HG03135 (cell line): ENCODE measurements at regions not wholly inside any gene's neighbourhood (a gene's known extent, or its start where the extent isn't known, plus 50 kb on each side); places are given as distances from the start of the nearest gene placed in this dataset.

Experiments
- ATAC-seq: cut with Tn5 transposase; IDR thresholded peaks from one replicate; pipeline ENCODE4 v1.9.1; 2021; ENCODE audit warnings: mild to moderate bottlenecking, moderate library complexity; ENCODE audit not compliant: unreplicated experiment

DNA sequence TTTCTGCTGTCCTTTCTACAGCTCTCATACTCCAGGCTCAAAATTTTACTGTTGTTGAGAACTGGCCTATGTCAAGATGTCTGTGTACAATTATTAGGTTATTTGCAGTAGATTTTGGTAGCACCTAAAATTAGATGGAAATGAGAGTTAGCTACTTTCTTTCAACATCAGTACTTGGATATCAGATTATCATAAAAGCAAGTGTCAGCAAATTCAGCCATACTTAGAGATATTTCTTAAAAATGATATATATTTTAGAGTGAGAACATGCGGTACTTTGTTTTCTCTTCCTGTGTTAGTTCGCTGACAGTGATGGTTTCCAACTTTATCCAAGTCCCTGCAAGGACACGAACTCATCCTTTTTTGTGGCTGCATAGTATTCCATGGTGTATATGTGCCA, 351.8 kb upstream of the LRRC7 start:
- no peak for ATAC-seq

DNA sequence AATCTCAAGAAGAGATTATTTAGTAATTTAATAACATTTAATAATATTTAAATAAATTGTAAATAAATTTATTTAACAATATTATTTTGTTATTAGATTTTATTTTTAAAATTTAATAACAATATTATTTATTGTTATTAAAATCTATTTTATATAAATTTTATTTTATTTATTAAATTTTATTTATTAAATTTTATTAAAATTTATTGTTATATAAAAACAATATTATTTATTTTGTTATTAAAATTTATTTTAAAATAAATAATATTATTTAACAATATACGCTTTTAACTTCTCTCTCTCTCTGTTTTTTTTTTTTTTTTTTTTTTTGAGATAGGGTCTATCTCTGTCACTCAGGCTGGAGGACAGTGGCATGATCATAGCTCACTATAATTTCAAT, 347.1 kb upstream of the LRRC7 start:
- no peak for ATAC-seq

DNA sequence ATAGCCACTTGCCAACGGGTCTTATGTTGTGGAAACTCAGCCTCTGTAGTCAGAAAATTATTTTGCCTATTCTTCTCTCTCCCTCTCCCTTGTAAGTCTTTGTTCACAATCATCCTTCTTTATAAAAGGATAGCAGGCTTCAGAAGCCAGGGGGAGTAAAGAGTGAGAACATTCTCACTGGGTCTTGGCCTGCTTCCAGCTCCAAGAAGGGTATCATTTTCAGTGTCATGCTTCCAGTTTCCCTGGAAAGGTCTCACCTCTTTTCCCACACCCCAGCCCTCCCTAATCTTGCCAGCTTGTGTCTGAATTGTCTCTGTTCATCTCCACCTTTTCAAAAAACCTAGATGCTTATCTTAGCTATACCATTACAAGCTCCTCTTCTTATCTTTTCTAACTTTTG, 346.2 kb upstream of the LRRC7 start:
- no peak for ATAC-seq

DNA sequence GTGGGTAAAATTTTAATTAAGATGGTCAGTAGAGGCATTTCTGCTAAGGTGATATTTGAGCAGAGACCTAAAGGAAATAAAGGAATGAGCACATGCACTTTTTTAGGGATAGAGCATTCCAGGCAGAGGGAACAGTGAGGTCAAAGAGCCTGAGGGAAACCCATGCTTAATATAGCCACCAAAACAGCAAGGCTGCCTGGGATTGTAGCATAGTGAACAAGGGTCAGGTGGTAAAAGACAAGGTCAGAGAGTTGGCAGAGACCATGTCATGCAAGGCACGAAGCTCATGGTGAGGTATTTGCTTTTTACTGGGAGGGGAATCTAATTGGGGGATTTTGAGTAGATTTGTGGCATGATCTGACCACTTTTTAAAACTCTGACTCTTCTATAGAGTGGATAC, 344.6 kb upstream of the LRRC7 start:
- ATAC-seq: no peak

DNA sequence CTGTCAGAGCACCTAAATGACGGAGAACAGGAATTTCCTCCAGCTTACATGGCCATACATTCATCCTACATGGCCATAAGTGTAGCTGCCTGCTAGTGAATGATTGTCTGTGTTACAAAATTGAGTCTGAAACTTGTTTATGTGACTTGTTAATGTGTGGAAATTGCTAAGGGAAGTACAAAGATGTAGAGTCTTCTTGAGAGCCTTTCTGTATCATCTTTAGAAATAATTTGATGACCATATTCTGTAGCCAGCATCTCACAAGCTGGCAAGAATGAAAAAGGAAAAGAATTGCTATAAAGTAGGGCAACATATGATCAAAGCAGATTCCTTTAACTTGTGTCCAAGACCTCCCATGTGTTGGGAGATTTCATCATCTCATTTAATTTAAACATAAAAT, 339.2 kb upstream of the LRRC7 start:
- ATAC-seq: no peak

DNA sequence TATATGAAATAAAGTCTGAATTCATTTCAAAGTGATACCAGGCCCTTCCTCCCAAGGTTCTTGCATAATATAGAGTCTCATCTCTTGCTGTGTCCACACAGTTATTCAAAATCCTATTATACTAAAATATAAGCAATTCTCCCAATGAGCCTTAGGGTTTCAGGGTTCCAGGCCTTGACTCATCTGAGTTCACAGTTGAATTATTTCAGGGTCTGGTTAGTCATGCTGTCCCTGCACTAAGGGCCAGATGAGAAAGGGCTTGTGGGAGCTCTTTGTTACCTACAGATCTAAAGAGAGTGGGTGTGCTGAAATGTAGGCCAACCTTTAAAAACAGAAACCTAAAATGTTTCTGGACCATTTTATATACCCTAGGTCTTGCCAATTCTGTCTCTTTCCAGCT, 337.5 kb upstream of the LRRC7 start:
- ATAC-seq: no peak

DNA sequence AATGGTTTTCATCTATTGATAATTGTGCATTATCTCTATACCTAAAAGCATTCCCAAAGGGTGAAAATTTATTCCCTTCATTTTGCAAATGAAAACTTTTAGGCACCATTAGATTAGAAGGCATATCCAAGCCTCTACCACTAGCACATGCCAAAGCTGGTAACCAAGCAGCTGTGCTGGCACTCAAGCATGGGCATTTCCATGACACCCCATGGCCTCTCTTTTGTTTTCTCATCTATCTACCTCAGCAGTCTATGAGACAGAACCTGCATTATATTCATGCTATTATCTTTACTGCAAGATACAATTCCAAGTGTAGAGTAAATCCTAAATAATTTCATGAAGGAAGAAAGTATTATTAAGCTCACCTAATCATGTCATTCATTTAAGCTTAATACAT, 334.3 kb upstream of the LRRC7 start:
- no peak for ATAC-seq

DNA sequence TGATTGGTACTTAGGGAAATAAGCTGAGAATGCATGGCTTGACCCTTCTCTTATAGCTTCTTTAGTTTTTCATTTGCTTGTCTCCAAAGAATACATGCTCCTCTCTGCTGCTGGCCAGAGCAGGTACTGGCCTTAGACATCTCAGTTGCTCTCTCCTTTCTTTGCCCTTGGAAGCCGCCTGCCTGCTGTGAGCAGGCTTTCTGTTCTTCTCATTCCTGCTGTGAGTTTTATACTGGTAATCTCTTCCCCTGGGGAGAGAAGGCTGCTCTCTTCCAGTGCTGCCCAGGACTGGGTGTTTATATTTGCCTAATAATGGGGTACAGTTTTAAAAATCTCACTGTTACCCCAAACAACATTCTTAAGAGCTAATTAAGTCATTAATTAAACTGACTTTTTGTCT, 323.5 kb upstream of the LRRC7 start:
- ATAC-seq: no peak

DNA sequence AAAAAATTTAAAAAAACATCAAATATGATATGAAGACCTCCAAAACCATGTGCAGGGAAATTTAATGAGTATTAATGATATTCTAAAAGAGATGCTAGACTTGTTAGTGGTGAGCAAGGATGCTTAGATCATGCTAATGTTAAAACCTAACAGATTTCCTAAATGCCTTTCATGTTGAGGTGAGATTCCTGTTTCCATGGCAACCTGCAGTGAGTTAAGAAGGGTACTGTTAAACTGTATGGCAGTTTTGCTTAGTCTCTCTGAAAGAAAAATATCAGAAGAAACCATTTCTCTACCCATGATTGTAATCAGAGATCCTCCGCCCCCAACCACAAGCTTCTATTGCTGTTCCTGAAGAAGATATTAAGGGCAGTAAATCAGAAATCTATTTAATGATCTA, 321.6 kb upstream of the LRRC7 start:
- no peak for ATAC-seq

DNA sequence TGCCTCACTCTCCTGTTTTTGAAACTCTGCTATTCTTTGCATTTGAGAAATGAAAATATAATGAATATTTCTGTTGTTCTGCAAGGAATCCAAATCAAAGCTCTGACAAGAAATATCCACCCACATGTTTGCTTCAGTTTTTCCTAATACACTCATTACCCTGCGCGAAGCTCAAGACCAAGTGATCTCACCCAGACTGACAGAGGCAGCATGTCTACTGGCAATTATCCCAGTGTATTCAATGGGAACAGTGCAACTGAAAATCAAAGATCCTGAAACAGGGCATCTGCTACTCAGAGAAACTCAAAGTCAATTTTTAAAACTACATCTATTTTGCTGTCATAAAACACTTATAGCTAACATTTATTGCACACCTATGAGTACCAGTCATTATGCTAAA, 321.0 kb upstream of the LRRC7 start:
- ATAC-seq: no peak

DNA sequence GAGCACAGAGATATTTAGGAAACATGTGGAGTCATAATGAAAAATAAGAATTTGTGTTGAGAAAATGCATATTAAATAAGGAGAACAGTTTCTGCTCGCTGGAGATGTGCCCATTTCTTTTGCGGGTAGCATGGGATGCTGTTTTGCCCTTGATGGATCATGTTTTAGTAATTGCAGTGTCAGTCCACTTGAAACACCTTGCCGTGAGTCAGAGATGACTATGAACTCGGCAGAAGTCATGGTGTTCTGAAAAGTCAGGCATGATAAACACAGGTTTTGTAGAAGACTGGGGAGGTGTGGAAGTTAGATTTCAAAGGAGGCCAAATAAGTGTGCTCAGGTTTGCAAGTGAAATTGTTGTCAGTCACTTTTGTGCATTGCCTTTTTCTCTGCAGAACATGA, 315.0 kb upstream of the LRRC7 start:
- ATAC-seq: no peak

DNA sequence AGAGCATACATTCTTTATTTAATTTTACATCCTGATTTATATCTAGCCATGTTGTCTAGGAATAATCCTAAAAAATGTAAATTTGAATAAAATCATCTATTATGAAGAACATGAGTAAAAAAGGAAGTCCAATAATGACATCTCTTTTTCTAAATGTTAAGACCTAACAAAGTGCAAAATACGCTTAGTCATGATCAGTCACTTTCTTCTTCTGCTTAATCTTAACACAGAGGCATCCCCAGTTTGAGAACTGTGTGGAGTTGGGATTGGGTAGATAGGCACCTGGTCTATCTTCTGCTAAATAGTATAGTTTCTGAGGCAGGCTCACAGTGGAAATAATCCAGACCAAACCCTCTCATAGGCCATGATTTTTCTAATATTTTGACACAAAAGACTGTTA, 311.7 kb upstream of the LRRC7 start:
- no peak for ATAC-seq

DNA sequence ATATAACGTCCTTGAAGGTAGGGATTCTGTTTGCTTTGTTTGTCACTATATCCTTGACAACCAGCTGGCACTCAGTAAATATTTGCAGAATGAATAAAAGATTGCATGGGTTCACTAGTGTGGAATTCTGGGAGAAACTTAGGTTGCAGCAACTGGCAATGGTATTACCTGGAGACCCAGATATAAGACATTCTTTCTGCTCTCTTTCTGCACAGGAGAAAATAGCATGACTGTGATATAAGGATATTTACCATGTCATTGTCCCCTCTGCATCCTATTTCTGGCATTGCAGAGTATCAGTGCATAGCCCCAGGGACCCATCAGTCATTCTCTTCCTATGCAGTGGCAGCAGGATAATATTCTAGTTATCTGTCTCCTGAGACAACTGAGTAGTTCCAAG, 308.9 kb upstream of the LRRC7 start:
- ATAC-seq: no peak

DNA sequence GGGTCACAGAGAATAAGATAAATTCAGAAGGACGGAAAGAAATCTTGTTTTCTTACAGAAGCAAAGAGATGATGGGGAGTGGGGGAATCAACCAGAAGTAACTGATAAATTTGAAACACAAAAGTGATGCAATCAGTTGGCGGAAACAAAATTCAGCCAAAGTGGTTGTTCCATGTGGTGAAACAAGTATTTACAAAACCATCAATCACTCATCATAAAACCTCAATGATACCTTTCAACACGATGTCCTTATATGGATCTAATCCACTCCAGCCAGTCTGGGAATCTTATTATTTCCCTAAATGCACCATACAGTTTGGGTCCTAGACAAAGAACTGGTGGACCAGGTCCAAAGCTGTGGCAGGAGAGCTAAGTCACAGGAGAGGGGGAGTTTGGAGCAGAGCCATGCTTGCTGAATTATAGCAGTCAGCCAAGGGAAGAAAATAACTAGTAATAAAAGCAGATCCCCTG, 303.8 kb upstream of the LRRC7 start:
- no peak for ATAC-seq

DNA sequence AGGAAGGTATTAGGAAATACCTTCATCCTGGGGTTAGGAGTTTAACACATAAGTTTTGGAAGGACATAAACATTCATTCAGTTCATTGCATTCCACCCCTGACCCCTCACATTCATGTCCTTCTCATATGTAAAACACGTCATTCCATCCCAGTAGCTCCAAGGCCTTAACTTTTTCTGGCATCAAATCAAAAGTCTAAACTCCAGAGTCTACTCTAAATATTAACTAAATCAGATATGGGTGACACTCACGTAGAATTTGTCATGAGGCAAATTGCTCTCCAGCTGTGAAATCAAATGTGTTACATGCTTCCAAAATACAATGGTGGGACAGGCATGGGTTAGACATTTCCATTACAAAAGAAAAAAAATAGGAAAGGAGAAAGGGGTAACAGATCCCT, 298.2 kb upstream of the LRRC7 start:
- ATAC-seq: no peak

DNA sequence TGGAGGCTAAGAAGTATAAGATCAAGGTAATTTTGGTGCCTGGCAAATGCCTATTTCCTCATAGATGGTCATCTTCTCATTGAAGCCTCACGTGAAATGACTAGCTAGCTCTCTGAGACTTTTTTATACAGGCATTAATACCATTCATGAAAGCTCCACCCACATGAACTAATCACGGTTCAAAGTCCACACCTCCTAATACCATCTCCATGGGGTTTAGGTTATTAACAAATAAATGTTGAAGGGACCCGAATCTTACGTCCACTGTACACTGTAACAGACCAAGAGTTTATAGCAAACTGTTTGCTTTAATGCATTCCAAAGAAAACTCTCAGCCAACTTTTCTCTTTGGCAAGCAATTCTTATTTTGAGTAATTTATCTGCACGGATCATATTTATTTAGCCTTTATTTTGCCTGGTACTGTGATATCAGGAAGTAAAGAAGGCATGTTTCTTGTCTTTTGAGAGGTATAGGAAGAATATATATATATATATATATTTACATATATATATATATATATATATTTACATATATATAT, 296.1 kb upstream of the LRRC7 start:
- ATAC-seq: no peak

DNA sequence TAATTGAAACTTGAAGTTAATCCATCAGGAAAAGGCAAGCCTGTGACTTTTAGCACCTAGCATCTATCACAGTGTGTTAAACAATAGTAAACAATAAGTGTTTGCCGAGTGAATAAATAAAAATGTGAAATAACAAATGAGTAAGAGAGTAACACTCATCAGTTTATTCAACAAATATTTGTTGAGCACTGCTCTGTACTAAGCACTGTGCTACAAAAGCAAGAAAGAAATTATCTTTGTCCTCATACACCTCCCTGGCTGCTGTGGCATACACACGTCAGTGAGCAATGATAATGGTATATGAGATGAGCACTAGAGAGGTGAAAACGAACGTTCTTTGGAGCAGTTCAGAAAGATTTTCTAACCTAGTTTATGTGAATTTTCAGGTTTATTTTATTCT, 295.0 kb upstream of the LRRC7 start:
- ATAC-seq: no peak

DNA sequence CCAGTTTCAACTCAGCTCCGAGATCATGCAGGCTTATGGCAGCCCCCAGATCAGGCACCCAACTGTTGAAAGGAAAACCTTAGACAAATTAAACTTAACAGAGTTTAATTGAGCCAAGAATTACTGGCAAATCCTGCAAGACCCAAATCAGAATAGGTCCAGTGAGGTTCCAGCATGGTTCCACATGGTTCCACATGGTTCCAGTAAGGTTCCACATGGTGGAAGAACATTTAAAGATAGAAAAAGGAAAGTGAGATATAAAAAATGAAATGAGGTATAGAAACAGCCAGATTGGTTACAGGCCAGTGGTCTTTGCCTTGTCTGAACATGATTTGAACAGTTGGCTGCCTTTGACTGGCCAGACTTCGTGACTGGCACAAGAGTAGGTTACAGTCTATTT, 288.8 kb upstream of the LRRC7 start:
- ATAC-seq: no peak

DNA sequence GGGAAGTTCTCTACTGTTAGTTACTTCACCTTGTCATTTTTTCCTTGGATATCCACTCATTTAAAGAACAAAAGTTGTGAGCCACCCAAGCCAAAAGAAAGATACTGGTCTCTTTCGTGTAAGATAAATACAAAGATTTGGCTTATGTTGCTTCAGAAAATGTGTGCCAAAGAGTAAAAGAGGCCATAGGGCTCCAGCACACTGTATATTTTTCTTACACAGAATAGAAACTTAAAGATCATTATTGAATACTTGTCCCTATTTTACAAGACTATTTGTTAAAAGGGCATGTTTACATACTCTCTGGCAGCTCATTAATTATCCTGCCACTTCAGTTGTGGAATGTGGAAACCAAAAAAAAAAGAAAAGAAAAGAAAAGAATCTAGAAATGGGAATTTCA, 284.2 kb upstream of the LRRC7 start:
- ATAC-seq: no peak

DNA sequence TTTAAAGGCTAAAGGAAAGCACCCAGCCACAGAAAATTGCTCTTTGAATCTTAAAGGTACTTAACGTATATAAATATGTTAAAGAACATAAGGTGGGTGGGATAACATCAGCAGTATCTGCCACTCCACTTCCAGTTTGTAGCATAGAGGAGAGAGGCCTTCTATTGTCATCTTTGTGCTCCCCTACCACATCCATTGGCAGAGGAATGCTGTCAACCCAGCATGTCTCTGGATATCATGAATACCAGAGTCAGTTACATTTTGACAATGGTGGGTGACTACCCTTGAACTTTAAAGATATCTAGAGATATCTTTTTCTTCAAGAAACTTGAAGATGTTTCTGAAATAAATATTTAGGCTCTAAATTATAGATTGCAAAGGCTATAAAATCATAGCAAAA, 283.2 kb upstream of the LRRC7 start:
- ATAC-seq: no peak

DNA sequence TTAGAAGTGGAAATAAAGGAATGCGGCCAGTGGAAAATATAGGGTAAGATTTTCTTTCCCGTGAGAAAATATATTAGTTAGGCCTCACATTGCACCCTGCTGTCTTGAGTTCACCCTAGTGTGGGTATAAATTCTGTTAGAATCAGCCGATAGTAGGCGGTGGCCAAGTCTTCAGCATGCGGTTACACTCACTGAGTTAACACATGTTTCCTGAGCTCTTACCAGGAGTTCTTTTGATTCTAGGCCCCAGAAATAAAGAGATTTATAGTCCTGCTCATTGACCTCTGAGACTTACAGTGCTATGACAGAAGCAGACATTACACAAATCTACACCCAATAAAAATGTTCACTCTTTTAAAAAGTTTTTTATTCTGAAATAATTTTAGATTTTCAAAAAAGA, 279.3 kb upstream of the LRRC7 start:
- ATAC-seq: no peak

DNA sequence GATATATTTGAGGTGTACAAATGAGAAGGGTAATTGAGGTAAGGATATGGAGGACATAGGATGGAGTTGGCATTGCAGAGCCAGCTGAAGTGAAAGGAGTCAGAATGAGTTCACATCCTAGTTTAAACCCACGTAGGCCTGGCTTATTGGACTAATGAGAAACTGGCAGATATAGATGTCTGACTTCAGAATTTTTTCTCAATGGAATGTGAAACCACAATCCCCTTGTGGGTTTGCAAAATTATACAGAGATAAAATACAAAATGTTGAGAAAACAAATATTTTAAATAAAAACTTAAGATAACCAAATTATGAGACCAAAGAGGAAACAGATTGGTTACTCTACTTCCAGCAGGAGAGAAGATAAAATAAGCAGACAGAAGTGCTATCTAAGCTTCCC, 277.4 kb upstream of the LRRC7 start:
- ATAC-seq: no peak

DNA sequence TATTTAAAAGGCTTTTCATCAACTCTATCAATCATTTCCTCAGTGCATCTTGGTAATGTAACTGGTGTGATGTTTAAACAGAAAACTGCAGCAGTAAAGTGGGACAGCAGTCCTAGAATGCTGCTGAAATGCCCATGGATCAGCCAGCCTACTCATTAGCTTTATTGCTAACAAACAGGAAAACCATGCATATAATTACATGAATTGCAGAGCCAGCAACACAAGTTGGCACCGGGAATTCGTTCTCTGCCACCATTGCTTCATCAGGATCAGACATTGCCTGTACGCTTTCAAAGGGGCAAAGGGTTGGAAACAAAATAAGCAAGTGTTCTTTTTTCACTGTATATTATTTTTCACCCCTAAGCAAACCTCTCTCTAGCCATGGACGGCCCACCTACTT, 276.2 kb upstream of the LRRC7 start:
- ATAC-seq: no peak

DNA sequence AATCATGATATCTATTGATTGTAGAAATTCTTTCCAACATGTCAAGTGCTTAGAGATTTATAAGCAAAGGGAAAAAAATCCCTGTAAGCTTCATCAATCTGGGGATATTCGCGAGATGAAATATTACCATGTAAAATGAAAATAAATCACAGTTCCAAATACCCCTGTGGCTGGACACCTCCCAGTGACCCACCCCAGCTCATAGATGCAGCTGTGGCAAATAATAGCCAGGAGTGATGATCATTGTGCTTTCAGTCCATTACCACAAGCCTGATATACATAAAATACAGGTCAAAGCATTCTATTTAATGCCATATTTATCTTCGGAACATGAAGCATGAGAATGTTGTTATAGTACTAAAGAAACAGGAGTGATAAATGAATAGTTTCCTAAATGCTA, 274.9 kb upstream of the LRRC7 start:
- ATAC-seq: no peak
